NCI-H82 treated with DMSO at 0.1 percent for 48 hours (cell line): ENCODE measurements at regions not wholly inside any gene's neighbourhood (a gene's known extent, or its start where the extent isn't known, plus 50 kb on each side); places are given as distances from the start of the nearest gene placed in this dataset.
A peak's percentile ranks its signal among the peaks of the same experiment; 100 is the strongest.

ENCODE experiments used
- DNase-seq: peaks from one replicate; lab custom pipeline; 2025; ENCODE audit not compliant: unreplicated experiment; lab: John Stamatoyannopoulos, UW

GRCh38 chr21:24183077-24183476 lies 1424.2 kb downstream of the MRPL39 start:
- no peak for DNase-seq

DNA sequence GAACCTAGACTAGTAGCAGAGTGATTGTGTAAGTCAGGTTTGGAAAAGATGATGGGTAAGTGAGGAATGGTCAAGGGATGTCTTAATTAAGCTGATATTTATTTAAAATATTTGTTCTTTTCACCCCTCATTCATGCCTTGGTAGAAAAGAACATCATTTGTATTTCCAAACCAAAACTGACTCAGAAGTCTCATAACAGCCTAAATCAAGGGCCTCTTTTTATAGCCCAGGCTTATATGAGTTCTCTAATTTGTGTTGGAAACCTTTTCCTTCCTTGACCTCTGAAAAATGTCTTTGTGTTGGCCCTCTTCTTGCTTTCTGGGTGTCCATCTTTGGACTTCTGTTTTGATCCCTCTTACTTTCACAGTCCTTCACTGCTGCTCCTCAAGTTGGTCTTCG lies 1428.2 kb downstream of the MRPL39 start:
- DNase-seq, result no peak

- no peak for DNase-seq
Measured at GRCh38 chr21:24175106-24175505, 1432.2 kb downstream of the MRPL39 start.

DNA sequence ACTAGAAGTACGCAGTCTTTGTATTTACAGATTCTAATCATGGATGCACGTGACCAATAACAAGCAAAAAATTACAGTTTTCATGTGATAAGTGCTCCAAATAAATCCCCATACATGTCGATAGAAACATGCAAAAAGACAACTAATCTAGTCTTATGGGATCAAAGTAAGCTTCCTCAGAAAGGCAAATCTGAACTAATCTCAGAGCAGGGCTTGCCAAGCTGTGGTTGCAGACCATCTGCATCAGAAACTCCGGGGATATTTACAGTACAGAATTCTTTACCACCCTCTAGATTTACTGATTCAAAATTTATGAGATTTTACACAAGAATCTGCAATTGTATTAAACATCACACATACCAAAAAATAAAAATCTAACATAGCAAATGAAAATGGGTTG lies 1435.5 kb downstream of the MRPL39 start:
- DNase-seq, result no peak

GRCh38 chr21:24163539-24163938 lies 1443.7 kb downstream of the MRPL39 start:
- no peak for DNase-seq

DNA sequence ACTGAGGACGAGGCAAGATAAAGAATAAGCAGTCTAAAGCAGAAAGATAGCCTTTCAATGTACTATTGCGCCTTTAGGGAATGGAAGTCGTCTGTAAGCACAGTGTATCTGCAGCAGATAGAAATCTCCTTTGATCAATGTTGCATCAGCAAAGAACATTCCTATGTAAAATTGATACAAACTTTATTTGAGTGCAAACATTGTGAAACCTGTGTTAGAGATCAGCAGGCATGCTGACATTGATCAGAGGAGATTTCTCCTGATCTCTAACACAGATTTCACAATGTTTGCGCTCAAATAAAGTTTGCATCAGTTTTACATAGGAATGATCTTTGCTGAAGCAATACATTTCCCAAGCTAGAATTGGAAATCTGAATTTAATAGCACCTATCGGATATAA lies 1446.8 kb downstream of the MRPL39 start:
- DNase-seq, result no peak

DNA sequence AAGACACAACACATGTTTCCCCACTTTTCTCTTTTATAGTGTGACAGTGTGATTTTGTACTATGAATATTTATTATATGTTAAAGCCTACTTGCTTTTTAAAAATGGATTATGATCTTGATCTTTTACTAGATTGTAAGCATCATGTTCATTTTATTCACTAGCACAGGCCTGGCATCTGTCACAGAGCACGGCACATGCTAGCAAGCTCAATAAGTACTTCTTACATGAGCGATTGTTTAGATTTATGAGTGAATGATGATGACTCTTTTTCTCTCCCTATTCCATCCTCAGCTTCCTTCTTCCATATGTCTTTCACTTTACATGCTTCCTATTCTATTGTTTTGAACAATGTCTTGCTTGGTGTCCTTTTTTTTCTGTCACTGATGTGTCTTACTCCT lies 1454.1 kb downstream of the MRPL39 start:
- no peak for DNase-seq

DNA sequence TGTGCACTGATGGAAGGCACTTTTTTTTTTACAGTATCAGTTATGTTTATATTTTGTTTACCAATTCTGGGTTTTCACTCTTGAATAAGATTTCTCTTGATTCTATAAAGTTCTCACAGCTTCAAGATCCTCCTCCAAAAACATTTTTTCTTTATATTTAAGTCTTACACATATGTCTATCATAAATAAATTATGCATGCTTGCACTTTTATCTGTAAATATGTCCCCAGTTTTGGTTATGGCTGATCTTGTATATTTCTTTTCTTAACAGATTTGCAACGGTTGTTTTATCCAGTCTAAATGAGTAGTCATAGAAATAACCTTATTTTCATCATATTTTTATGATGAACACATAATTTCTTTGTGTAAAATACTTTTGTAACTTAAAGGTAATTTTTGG lies 1456.5 kb downstream of the MRPL39 start:
- no peak for DNase-seq

- DNase-seq, result peak; percentile 39
Measured at GRCh38 chr21:24148461-24148860, 1458.8 kb downstream of the MRPL39 start.

- DNase-seq, result no peak
Measured at GRCh38 chr21:24147674-24148073, 1459.6 kb downstream of the MRPL39 start.

DNA sequence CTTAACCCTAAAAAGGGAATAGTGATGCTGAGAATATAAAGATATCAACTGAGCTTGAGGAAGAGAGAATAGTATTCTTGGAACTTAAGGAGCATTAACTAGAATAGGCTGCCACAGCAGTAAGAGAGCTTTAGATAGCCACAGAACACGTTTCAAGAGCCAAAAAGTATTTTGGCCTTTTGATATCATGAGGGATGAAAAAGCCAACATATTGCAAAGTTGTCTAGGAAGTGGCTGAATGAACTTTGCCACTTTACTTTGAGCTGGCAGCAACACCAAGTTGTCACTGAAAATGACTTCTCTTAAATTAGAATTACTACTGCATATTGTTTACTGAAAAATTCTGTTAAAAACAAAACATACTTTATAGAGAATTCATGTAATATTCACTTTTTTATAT lies 1476.2 kb downstream of the MRPL39 start:
- DNase-seq, result no peak

DNA sequence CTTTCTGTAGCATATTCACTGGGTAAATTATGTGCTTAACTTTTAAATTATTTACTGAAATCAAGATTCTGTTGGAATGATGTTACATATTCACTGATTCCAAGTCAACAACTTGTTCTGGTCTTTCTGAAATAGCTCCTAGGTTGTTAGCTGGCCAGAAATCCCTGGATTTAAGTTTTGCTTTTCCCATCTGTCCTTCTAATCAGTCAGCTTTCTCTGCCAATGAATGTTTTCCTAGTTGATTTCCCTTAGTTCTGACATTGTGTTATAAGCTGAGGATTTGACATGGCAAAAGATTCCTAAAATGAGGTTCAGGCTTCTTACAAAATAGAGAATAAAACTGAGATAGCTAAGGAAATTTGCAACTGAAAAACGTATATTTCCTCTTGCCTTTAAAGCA lies 1479.6 kb downstream of the MRPL39 start:
- no peak for DNase-seq

DNA sequence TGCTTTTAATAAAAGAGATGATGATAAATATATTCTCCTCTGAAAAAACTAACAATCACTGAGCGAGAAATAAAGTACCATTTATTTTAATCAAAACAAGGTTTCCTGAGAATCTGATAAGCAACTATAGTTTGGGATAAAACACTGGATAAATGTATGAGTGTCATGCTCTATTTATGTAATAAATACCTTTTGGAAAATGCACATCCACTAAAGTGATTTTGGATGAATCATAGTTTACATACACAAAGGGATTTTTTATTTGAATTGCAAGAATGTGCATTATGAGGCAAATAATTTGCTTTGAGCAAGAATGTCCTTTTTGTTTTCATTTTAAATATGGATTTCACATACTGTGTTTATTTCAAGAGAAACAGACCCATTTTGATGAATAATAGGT lies 1483.5 kb downstream of the MRPL39 start:
- DNase-seq, result no peak

- DNase-seq, result no peak
Measured at GRCh38 chr21:24118738-24119459, 1488.4 kb downstream of the MRPL39 start.

- no peak for DNase-seq
Measured at GRCh38 chr21:24115141-24115540, 1492.1 kb downstream of the MRPL39 start.

GRCh38 chr21:24112020-24112419 lies 1495.3 kb downstream of the MRPL39 start:
- DNase-seq, result no peak

- no peak for DNase-seq
Measured at GRCh38 chr21:24110846-24111245, 1496.4 kb downstream of the MRPL39 start.

DNA sequence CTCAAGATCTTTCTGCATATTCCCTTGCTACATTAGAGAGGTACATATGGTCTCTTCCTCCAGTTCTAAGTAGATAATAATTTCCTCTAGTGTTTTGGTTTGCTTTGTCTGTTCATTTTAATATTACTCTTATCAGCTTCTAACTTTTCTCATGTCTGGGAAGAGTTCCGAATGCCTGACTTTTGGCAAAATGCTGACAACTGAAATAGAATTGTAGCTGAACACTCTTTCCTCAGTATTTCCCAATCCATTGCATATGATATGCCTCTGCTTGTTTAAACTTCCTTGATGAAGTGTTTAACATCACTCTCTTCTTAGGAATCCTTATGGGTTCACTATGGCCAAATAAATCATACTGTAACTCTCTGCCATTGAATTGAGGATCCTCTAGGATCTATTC lies 1510.1 kb downstream of the MRPL39 start:
- DNase-seq, result no peak

DNA sequence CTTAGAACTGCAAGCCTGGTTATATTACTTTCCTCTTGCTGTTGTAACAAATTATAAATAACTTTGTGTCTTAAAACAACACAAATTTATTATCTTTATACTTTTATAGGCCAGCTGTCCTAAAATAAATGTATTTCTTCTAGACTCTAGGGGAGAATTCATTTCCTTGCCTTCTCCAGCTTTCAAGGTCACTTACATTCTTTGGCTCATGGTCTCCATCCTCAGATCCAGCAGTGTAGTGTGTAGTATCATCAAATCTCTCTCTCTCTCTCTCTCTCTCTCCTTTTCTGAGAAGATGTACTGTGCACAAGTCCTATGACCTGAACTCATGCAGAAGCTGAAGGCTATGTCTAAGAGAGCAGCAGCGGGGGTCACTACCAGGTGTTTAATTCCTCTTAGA lies 1510.6 kb downstream of the MRPL39 start:
- no peak for DNase-seq

DNA sequence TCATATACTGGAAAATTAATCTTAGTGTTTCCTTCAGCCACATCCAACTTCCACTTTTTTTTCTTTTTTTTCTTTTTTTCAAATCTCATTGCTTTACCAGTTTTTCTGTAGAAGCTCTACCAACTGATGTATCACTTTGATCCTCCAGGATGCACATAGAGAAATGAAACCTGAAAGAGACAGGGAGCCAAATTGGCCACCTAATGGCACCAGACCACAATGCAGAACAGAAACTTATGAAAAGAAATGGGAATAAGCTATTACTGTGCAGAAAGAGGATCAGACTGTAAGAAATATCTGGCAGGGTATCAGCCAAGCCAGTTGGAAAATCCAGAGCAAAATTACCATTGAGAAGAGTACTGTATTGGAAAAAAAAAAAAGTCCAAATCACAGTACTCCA lies 1514.2 kb downstream of the MRPL39 start:
- no peak for DNase-seq

DNA sequence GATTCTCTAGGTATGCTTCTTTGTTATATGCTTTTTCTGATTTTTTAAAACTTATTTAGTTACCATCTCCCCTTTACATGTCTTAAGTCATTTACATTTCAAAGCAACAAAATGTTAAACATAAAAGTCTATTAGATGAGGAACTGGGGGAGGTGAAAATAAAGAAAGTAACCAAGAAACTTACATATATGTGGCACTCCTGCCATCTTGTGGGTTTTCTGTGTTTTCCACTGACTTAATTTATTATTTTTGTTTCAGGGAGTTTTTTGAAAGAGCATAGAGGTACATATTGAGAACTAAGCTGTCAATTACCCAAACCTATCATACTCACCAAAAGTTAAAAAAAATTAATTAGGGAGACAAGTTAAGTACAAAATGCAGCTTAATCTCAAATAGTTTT lies 1531.1 kb downstream of the MRPL39 start:
- DNase-seq, result no peak

DNA sequence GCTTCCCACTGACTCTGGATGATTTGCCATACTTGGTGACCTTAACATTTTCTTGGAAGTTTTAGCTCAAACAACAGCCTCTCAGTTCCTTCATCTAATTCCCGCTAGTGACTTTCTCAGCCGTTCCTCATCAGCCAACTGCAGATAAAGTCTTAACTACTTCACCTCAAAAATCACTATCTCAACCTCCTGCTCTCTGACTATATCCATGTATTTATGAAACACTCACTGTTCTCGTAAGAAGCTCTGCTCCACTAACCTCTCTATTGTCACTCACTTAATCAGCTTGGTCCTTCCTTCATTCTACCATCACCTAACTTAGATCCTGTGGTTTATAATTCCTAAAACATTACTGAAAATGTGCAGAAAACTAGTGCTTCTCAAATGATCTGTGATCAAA lies 1551.6 kb downstream of the MRPL39 start:
- DNase-seq, result no peak

DNA sequence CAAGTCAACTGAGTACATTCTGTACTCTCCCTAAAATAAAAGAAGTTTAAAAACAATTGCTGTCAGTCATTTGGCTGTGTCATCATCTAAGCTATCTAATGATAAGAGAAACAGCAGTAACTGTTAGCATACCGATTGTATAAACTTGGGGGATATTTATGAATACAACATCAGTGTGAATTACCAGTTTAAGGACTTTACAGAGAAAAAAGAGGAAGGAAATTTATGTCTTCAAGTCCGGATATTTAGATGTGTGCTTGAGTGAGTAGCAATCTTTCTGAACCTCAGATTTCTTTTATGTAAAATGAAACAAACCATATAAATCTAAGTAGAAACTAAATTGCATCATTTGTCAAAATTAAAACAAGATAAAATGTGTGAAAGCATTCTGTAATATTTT lies 1557.0 kb downstream of the MRPL39 start:
- DNase-seq, result no peak
